ENCODE measurements at regions not wholly inside any gene's neighbourhood (a gene's known extent, or its start where the extent isn't known, plus 50 kb on each side); places are given as distances from the start of the nearest gene placed in this dataset.
A peak's percentile ranks its signal among the peaks of the same experiment; 100 is the strongest.

- no peaks in the 10 kb centered on the region for H3K4me1 ChIP-seq (ENCODE audit: control insufficient read depth, insufficient read depth, low read length)
- Mint-ChIP-seq H3K27ac (no peak overlapping the region), H3K4me1 (no peaks in the 10 kb centered on the region), H3K27me3 (ENCODE audit: low read depth in 2 of 2) (peaks cover 17 to 30% of the 10 kb centered on the region in 2 donors), H3K4me3 (no peak overlapping the region), H3K36me3 (no peaks in the 10 kb centered on the region), H3K9me3 (no peaks in the 10 kb centered on the region)
- TF ChIP-seq, protein P1, sequence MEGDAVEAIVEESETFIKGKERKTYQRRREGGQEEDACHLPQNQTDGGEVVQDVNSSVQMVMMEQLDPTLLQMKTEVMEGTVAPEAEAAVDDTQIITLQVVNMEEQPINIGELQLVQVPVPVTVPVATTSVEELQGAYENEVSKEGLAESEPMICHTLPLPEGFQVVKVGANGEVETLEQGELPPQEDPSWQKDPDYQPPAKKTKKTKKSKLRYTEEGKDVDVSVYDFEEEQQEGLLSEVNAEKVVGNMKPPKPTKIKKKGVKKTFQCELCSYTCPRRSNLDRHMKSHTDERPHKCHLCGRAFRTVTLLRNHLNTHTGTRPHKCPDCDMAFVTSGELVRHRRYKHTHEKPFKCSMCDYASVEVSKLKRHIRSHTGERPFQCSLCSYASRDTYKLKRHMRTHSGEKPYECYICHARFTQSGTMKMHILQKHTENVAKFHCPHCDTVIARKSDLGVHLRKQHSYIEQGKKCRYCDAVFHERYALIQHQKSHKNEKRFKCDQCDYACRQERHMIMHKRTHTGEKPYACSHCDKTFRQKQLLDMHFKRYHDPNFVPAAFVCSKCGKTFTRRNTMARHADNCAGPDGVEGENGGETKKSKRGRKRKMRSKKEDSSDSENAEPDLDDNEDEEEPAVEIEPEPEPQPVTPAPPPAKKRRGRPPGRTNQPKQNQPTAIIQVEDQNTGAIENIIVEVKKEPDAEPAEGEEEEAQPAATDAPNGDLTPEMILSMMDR (IDR thresholded peaks at IDR 0.05), result no peak
- whole genome bisulfite sequencing (ENCODE audit: insufficient coverage), result 93% methylated on average over 5 of the region's 5 CpGs
- no peak overlapping the region for H3K27ac ChIP-seq (ENCODE audit: low read length)
- peaks cover 2% of the 10 kb centered on the region for H3K27me3 ChIP-seq (ENCODE audit: control insufficient read depth, insufficient read depth, low read length)
- H3K4me3 ChIP-seq (ENCODE audit: low read length), result no peak overlapping the region
- no peaks in the 10 kb centered on the region for H3K9me3 ChIP-seq (ENCODE audit: control insufficient read depth, insufficient read depth, low read length)
- DNase-seq (no peak), ATAC-seq (no peak)
- intact Hi-C loops (cut with micrococcal nuclease), result no loop called here
- H3K36me3 ChIP-seq (ENCODE audit: control insufficient read depth, insufficient read depth, low read length), result no peaks in the 10 kb centered on the region
Observed at GRCh38 chr6:134111726-134112125, 59.3 kb upstream of the SLC2A12 start.

- Mint-ChIP-seq H3K9me3 (no peaks in the 10 kb centered on the region), H3K27me3 (ENCODE audit: low read depth in 2 of 2) (peaks cover 16 to 31% of the 10 kb centered on the region in 2 donors), H3K4me3 (no peak overlapping the region), H3K27ac (no peak overlapping the region), H3K4me1 (no peaks in the 10 kb centered on the region), H3K36me3 (no peaks in the 10 kb centered on the region)
- Histone ChIP-seq H3K4me3 (ENCODE audit: low read length) (no peak overlapping the region), H3K27me3 (ENCODE audit: control insufficient read depth, insufficient read depth, low read length) (peaks cover 2% of the 10 kb centered on the region), H3K4me1 (ENCODE audit: control insufficient read depth, insufficient read depth, low read length) (no peaks in the 10 kb centered on the region), H3K27ac (ENCODE audit: low read length) (no peak overlapping the region), H3K9me3 (ENCODE audit: control insufficient read depth, insufficient read depth, low read length) (no peaks in the 10 kb centered on the region), H3K36me3 (ENCODE audit: control insufficient read depth, insufficient read depth, low read length) (no peaks in the 10 kb centered on the region)
- ATAC-seq, result peak; percentile 81 to 87 (median 87)
- TF ChIP-seq, protein P1 (IDR thresholded peaks at IDR 0.05), result peak; percentile 90
- peak in 1 of 2 donors; percentile 81 for DNase-seq
- 66% methylated on average over 3 of the region's 4 CpGs for WGBS (ENCODE audit: insufficient coverage)
- intact Hi-C loops (cut with micrococcal nuclease), result no loop called here
Observed at GRCh38 chr6:134111062-134111677, 58.7 kb upstream of the SLC2A12 start.

- Histone ChIP-seq H3K27me3 (ENCODE audit: control insufficient read depth, insufficient read depth, low read length) (peaks cover 2% of the 10 kb centered on the region), H3K36me3 (ENCODE audit: control insufficient read depth, insufficient read depth, low read length) (no peaks in the 10 kb centered on the region), H3K4me1 (ENCODE audit: control insufficient read depth, insufficient read depth, low read length) (no peaks in the 10 kb centered on the region), H3K4me3 (ENCODE audit: low read length) (no peak overlapping the region), H3K9me3 (ENCODE audit: control insufficient read depth, insufficient read depth, low read length) (no peaks in the 10 kb centered on the region), H3K27ac (ENCODE audit: low read length) (no peak overlapping the region)
- intact Hi-C loops (cut with micrococcal nuclease), result no loop called here
- DNase-seq (no peak), ATAC-seq (no peak)
- TF ChIP-seq, protein P1 (IDR thresholded peaks at IDR 0.05), result no peak
- 67% methylated on average over 1 of the region's 2 CpGs for WGBS (ENCODE audit: insufficient coverage)
- Mint-ChIP-seq H3K9me3 (no peaks in the 10 kb centered on the region), H3K27me3 (ENCODE audit: low read depth in 2 of 2) (peaks cover 2 to 29% of the 10 kb centered on the region in 2 donors), H3K27ac (no peak overlapping the region), H3K4me1 (no peaks in the 10 kb centered on the region), H3K4me3 (no peak overlapping the region), H3K36me3 (no peaks in the 10 kb centered on the region)
Observed at GRCh38 chr6:134106702-134107101, 54.3 kb upstream of the SLC2A12 start.

DNA sequence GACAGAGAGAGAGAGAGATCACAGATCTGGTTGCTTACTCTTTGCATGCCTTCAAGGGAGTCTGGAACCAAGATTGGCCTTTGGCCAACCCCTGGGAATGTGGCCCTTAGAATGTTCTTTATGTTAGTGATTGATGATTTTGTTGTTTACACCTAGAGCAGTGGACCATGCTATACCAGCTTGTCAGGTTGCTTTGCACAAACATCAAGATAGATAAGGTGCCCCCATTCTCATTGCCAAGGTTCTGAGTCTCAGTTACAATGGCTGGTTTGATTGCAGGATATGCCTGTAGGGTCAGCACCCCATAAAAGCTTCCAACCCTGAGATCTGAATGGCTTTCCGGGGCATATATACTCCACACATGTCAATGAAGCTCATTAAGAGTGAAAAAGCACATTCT lies 53.5 kb upstream of the SLC2A12 start:
- no peaks in the 10 kb centered on the region for H3K36me3 ChIP-seq (ENCODE audit: control insufficient read depth, insufficient read depth, low read length)
- DNase-seq (no peak), ATAC-seq (no peak)
- H3K4me3 Mint-ChIP-seq, result no peak overlapping the region
- no peak overlapping the region for H3K4me3 ChIP-seq (ENCODE audit: low read length)
- no peaks in the 10 kb centered on the region for H3K9me3 Mint-ChIP-seq
- intact Hi-C loops (cut with micrococcal nuclease), result no loop called here
- no peaks in the 10 kb centered on the region for H3K36me3 Mint-ChIP-seq
- H3K27me3 Mint-ChIP-seq (ENCODE audit: low read depth in 2 of 2), result peaks cover 6 to 35% of the 10 kb centered on the region in 2 donors
- TF ChIP-seq, protein P1 (IDR thresholded peaks at IDR 0.05), result no peak
- H3K27ac ChIP-seq (ENCODE audit: low read length), result no peak overlapping the region
- H3K4me1 Mint-ChIP-seq, result no peaks in the 10 kb centered on the region
- no peaks in the 10 kb centered on the region for H3K4me1 ChIP-seq (ENCODE audit: control insufficient read depth, insufficient read depth, low read length)
- no peak overlapping the region for H3K27ac Mint-ChIP-seq
- 81% methylated on average over 1 of the region's 1 CpG for WGBS (ENCODE audit: insufficient coverage)
- H3K9me3 ChIP-seq (ENCODE audit: control insufficient read depth, insufficient read depth, low read length), result no peaks in the 10 kb centered on the region
- peaks cover 2% of the 10 kb centered on the region for H3K27me3 ChIP-seq (ENCODE audit: control insufficient read depth, insufficient read depth, low read length)

All from natural killer cell (primary cell).